HG03025 (cell line): ENCODE measurements at regions not wholly inside any gene's neighbourhood (a gene's known extent, or its start where the extent isn't known, plus 50 kb on each side); places are given as distances from the start of the nearest gene placed in this dataset.

Source experiments
- ATAC-seq: cut with Tn5 transposase; IDR thresholded peaks from one replicate; pipeline ENCODE4 v1.9.1; 2021; ENCODE audit warnings: mild to moderate bottlenecking, moderate library complexity; ENCODE audit not compliant: unreplicated experiment, low FRiP score

GRCh38 chr2:6480514-6480913 lies 385.2 kb downstream of the CMPK2 start:
- no peak for ATAC-seq

DNA sequence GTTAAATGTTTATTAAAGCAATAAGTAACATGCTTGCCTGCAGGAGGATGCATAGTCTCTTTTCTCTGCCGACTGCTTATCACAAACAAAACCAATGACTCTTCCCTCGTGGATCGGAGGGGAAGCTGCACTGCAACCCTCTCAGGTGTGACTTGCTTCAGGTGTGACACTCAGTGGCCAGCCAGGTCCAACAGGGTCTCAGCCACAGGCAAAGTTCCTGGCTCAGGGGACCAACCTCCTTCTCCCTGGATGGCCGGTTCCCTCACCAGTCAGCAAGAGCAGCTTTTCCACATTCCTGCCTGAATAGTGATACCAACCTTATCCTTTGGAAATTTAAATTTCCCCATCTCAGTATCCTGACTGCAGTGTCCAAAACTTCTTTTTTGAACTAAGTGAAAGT lies 383.5 kb downstream of the CMPK2 start:
- no peak for ATAC-seq

DNA sequence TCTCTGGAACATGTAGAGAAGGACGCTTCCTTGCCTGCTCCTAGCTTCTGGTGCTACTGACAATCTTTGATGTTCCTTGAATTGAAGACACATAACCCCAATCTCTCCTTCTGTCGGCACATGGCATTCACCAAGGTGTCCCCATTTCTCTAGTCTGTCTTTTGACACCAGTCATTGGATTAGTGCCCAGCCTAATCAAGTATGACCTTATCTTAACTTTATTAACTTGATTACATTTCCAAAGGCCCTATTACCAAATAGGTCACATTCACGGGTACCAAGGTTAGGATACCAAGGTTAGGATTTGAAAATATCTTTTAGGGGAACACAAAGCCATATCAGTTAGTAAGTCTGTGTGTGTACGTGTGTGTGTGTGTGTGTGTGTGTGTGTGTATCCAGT lies 377.9 kb downstream of the CMPK2 start:
- no peak for ATAC-seq

DNA sequence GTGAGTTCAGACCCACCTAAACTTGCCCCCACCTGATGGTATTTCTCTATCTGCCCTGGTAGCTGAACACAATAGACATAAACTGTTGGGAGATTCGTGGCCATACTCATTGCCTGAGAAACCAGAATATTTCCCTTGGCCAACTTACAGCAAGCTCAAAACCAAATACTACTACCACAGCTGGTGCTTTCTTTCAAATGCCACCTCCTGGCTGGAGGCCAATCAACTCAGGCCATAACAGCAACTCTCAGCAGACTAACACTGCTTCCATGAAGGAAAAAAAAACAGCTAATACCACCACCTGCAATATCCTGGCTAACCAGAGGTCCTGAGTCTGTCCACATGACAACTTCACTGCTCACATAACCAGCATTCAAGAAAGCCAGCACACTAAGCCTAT lies 373.1 kb downstream of the CMPK2 start:
- ATAC-seq = no peak

GRCh38 chr2:6493266-6493665 lies 372.4 kb downstream of the CMPK2 start:
- no peak for ATAC-seq

- ATAC-seq = no peak
Measured at GRCh38 chr2:6493669-6494068, 372.0 kb downstream of the CMPK2 start.

DNA sequence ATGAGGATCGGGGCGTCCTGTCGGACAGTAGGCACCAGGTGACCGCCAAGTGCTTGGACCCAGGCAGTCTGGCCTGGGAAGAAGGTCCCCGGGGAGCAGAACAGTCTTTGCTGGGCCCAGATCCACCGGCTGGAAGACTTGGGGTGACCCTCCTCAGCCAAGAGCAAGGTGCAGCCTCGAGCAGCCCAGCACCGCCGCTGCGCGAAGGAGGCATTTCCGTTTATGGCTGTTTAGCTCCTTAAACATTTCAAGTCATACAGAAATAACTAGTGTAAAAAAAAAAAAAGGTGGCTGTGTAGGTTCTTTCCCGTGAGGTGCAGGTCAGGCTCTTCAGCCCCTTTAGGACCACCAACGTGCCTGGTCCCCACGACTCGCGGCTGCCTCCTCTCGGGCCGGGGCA lies 370.2 kb downstream of the CMPK2 start:
- no peak for ATAC-seq

GRCh38 chr2:6496376-6496775 lies 369.3 kb downstream of the CMPK2 start:
- no peak for ATAC-seq

- no peak for ATAC-seq
Measured at GRCh38 chr2:6497048-6497447, 368.7 kb downstream of the CMPK2 start.

DNA sequence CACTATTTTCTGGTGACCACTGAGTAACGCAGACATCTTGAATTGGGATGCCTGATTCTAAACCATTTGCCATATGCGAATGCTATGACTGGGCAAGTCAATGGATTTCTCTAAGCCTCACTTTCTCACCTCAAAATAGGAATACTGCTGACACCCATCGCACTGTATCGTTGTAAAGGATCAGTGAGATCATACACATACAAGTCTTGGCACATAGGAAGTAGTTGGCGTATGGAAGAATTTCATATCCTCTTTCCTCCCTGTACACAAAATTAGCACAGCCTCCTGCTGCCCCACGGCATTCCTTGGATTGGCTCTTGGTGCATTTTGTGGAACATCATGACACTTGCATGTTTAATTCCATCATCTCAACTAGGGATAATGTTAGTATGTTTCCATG lies 366.9 kb downstream of the CMPK2 start:
- ATAC-seq = no peak

DNA sequence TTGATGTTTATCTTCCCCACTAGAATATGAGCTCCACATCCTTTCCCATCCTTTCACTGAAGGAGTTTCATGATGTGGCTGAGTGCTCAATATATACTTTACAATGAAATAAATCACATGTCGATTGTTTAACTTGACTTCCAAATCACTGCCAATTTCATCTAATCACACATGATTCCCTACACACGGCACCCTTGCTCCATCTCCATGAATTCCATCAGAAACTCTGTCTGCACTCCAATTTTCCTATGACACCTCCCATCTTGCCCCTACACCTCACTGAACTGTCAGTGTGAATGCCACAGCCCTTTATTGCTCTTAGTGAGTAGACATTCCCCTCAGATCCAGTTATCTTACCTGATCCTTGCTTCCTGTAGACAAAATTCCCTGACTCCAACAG lies 366.0 kb downstream of the CMPK2 start:
- ATAC-seq = no peak

- ATAC-seq = no peak
Measured at GRCh38 chr2:6506361-6506794, 359.3 kb downstream of the CMPK2 start.

DNA sequence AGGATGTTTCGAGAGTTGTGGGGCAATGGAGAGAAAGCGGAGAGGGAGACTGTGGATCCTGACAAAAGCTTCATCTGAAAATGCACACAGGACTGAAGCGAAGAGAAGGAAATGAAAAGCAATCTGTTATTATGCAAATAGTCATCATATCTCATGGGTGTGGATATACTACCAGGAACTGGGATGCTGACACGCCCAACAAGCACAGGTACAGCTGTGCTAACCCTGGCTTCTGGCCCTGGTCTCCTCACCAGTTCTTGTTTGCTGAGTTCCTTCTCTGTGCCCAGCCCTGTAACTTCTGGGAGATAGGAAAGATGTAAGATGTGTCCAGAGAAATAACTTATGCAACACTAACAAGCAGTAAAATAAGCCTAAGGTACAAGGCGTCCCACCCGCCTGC lies 358.8 kb downstream of the CMPK2 start:
- ATAC-seq = no peak

DNA sequence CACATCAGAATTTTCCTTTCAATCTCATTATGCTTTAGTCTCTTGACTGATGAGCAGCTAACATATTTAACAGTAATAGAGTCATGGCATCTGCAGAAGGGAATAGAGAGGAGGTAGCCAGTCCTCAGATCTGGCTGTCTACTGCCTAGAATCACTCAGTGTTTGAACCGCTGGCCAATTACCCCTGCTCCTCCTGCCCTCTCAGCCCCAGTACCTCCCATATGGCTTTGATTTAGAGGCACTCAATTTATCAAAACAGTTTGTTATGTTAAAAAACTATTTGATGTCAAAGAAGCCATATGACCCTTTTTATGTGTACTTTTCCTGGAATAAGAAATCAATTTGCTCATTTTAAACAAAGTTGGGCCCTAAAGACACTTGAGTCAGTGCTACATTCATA lies 355.2 kb downstream of the CMPK2 start:
- ATAC-seq = no peak

- no peak for ATAC-seq
Measured at GRCh38 chr2:6512589-6512988, 353.1 kb downstream of the CMPK2 start.

- ATAC-seq = no peak
Measured at GRCh38 chr2:6516674-6517073, 349.0 kb downstream of the CMPK2 start.

GRCh38 chr2:6518361-6518760 lies 347.3 kb downstream of the CMPK2 start:
- ATAC-seq = no peak

DNA sequence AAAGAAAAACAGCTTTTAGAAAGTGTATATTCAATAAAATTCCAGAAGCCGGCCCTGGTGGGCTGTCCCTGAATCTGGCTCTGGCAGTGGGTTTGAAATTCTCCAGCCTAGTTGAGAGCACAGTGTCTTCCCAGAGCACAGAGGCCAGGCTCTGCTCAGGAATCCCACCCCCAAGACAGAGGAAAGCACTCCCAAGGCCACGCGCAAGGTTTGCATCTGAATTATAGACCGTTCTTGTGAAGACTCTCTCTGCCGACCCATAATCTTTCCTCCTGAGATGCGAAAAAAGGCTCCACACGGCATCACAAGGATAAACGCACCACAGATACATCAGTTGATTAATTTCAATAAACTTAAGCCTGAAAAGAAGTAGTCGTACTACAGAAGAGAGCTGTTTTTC lies 342.2 kb downstream of the CMPK2 start:
- ATAC-seq = no peak

DNA sequence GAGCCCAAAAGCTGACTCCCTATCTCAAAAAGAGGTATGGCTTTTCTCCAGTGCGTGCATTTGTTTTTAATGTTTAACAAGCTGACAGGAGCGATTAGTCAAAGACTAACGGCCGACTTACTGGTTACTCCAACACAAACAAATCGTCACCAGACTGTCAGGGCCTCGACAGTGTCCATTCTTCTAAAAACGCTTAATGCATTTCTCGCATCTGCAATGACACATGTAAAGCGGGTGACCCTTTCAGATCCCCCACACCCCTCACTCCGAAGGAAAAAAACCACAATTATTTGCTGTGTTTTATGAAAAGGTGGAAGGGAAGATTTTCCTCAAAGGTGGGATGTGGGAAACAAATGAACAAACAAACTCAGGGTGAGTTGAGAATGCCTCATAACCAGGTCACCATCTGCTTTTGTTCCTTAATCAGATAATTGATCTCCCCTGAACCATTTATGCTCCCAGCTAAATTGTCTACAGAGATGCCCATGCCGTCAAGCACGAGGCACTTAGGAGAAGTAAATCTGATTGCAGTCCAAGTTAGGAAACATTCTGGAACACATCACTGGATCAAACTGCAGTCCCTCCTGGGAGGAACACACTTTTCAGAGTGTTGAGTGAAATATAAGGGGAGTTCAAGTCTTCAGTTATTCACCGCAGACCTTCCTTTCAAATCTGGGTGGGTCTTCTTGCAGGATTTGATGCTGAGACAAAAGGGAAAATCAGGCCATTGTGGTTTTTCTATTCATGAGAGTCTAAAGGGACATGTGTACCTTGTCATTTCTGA lies 340.8 kb downstream of the CMPK2 start:
- no peak for ATAC-seq

GRCh38 chr2:6525475-6525964 lies 340.2 kb downstream of the CMPK2 start:
- ATAC-seq = no peak

- ATAC-seq = no peak
Measured at GRCh38 chr2:6526093-6526824, 339.4 kb downstream of the CMPK2 start.

DNA sequence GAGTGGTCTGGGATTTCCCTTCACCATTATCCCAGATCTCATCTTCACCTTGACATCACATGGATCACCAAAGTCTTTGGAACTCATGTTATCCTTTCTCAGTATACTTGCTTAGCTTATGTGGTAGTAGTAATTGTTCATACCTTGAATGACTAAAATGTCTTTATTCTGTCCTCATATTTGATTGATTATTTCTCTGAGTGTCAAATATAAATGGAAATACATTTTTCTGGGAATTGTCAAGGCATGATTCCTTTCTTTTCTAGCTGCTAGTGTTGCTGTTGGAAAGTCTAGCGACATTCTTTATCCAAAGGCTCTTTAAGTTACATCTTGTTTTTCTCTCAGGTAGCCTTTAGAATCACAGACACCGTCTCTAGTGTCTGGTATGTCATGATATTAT lies 334.4 kb downstream of the CMPK2 start:
- ATAC-seq = no peak
